Heart left ventricle (tissue), 13 donors: ENCODE measurements at regions not wholly inside any gene's neighbourhood (a gene's known extent, or its start where the extent isn't known, plus 50 kb on each side); places are given as distances from the start of the nearest gene placed in this dataset.

Experiments
- CTCF ChIP-seq, 12 donors: fragments of 200-600 bp; sonication (generic) in 4 of 12; IDR thresholded peaks; one replicate each; pipeline versions ENCODE4 v1.5.0 to v1.8.0; 2018 to 2022; ENCODE audit warnings: antibody characterized with exemption in 12 of 12, mild to moderate bottlenecking in 5 of 12
- POLR2A ChIP-seq, 2 donors: fragments of 450-650 bp; IDR thresholded peaks; one replicate each; pipeline ENCODE4 v1.6.1; 2017; ENCODE audit warnings: antibody characterized with exemption in 2 of 2, mild to moderate bottlenecking in 2 of 2, moderate library complexity in 2 of 2
- donor health status: ischemic (EF 13 %, LVEDD 7.1; RV severe dilation, severe dysfunction).
- donor health status: DM: no; HTN: yes; CAD: no.
- donor health status: DM: no; HTN: no; CAD: no.
- donor health status: ischemic (EF 25% LVEDD 6.9; RV normal size, moderate dysfunction).
- donor health status: ischemic (EF 25% LVEDD 5.7; RV mildly dilated, moderate dysfunction).
- donor health status: ischemic (EF 35%, LVEDD 5.7; RV mildly dilated, moderate dysfunction).
- donor health status: nonischemic (EF 11% LVEDD 7.7; RV severe dilation, severe dysfunction).
- donor health status: DM: yes; HTN: yes; CAD: no.
- donor health status: PGD.
- donor health status: ischemic (EF 29% LVEDD 5.4; RV normal size, mild dysfunction).
- donor health status: nonischemic (EF 23%, LVEDD 6.1; RV moderate dilation, normal function).

- no peak for TF ChIP-seq CTCF (IDR thresholded peaks at IDR 0.05)
- TF ChIP-seq POLR2A (IDR thresholded peaks at IDR 0.05) = no peak
Observed at GRCh38 chr5:127235136-127235535, 55.5 kb upstream of the MEGF10 start.
